GM19397 (cell line): ENCODE measurements at regions not wholly inside any gene's neighbourhood (a gene's known extent, or its start where the extent isn't known, plus 50 kb on each side); places are given as distances from the start of the nearest gene placed in this dataset.
A peak's percentile ranks its signal among the peaks of the same experiment; 100 is the strongest.

Source experiments
- ATAC-seq: cut with Tn5 transposase; IDR thresholded peaks from one replicate; pipeline ENCODE4 v1.9.1; 2021; ENCODE audit warnings: mild to moderate bottlenecking, moderate library complexity; ENCODE audit not compliant: unreplicated experiment

DNA sequence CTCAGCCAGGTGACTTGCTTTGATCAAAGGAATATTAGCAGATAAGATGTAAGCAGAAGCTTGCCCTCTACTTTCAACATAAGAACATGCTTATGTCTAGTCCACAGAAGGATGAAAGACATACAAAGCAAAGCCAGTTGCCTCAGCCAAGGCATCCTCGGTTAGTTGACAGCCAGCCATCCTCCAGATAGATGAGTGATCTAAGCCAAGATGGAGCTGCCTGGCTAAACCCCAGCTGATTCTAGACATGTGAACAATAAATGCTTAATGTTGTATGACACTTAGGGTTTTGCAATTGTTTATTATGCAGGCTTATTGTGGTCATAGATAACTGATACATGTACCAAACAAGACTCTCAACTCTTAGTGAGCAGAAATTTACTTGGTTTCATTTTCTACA lies 157.6 kb upstream of the TMTC2 start:
- no peak for ATAC-seq

DNA sequence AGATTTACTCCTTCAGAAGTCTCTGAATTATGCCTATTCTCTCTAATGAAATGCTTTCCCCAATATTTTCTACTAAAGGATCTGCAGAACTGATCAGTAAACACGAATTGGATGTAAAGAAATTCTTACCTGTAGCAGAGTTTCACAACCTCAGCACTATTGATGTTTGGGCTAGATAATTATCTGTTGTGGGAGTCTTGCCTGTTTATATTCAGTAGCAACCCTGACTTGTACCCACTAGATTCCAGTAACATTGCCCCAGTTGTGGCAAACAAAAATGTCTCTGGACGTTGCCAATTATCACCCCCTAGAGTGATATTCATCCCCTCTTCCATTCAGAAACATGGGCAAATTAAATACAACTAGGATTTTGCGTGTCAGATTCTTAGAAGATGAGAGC lies 156.8 kb upstream of the TMTC2 start:
- no peak for ATAC-seq

DNA sequence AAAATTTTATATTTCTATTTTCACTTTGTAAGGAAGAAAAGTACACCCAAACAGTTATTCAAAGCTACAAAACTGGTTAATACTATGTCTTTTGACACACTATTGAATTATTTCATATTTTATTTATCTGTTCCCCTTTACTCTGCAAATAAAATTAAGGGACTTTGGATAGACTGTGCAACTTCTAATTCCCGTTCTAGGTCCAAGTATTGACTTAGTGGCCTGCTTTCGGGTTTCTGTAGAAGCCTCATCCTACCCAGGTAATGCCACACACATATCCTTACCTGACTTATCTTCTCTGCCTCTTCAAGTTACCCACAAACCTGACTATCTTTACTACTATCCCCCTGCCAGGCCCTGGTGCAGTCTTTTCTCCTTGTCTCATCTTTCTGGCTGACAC lies 156.3 kb upstream of the TMTC2 start:
- ATAC-seq = no peak

DNA sequence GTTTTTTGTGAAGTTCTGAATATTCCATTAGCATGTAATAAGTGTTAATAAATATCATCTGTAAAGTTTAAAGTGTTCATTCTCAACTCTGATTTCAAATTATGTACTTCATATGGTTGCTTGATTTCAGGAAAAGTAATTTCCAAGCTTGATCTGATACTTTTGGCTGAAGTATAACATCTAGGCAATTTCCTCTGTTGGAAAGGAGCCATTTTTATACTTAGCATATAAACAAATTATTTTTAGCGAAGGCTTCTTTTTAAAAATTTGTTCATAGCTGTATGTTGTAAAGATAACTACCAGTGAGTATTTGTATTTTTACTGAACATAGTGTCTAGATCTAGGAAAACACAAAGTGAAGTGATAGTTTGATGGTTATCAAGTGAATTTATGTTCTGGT lies 153.4 kb upstream of the TMTC2 start:
- no peak for ATAC-seq

DNA sequence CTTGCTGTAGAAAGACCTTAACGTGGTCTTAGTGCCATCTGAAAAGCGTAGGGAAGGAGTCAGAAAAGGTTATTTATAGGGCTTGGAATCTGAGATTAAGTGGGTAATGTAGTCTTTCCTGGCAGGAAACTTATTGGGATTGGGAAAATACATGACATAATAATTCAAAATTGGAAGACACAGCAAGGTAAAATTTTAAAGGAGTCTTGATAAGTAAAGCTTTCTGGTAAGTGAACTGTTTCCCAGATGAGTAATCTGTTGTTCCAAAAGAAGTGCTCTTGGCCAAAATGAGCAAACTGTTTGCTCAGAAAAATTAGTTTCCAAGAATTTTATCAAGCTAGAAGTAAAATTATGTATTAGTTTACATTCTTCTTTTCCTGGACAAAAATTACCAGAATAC lies 149.3 kb upstream of the TMTC2 start:
- ATAC-seq = no peak

DNA sequence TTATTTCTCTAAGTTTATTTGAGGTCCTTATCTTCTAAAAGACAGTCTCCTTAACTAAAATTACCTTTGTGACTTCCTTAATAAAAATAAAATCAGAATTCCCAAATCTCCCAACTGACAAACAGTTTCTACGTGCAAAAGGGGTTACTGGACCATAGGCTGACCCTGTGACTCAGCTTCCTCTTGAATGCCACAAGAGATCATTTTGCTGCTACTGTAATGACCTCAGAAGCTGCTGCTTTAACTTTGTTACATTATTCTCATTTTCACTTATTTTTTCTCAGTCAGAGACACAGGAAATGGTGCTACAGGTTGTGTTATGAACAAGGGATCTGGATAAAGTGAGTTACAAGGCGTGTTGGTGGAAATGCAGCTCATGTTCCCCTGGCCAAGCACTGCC lies 132.2 kb upstream of the TMTC2 start:
- ATAC-seq = peak; percentile 70

DNA sequence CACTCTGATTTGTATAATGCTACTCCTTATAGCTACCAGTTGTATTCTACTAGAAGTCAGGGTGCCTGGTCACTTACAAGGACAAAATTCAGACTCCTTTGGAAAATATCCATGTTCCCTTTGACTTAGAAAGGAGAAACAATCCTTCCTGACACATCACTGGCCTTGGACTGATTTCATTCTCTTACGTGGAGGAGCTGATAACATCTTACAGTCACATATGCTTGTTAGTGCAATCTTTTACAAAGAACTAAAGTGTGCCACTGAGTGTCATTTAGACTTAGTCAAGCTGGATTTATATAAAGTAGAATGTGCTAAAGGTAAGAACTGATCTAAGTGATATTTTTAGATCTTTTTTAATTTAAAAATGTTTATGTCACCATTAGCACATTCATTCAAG lies 131.0 kb upstream of the TMTC2 start:
- no peak for ATAC-seq

DNA sequence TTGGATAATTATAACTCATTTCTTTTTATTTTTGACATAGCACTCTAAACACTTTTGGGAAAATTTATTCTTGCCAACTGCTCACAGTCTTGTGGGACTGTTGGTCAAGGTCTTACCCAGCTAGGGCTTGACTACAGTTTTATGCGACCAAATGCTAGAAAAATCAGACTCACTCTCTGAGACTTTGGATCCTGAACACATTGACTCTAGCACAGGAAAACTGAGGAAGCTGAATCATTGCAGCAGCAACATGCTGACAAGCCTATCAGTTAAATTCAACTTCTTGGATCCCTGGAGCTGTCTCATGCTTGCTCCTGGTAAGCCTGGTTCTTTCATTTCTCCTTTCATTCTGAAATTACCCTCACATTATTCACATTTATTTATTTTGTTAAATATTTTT lies 120.7 kb upstream of the TMTC2 start:
- ATAC-seq = no peak

DNA sequence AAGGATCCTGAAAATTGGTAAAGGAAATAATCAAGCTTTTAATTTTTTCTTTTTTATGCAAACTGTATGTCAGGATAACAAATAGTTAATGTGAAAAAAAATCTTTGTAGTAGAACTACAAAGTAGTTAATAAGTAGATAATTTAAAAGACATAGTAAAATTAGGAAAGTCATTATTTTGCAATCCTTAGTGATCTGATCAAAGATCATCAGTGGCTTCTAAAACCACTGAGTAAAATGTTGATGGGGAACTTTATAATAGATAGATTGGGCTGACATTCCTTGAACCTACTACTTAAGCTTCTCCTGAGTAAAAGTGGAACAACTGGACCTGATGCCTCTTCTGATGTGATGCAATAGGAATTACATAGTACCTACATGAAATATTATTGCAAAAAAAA lies 119.0 kb upstream of the TMTC2 start:
- ATAC-seq = no peak

DNA sequence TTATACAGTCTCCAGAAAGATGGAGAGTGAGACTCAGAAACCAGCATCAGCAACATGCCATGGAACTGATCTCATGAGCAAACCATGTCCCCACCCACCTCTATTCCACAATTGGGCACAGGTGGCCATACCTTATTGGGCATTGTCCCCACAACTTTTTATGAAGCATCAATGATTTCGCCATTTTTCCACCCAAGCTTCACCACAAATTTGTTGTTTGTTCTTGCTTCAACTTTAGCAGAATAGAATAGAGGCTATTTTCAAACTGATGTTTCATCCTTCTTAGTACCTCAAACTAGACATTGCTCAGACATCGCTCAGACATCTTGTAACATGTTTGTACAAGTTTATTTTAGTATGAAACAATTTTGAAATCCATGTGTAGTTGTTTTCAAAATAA lies 112.5 kb upstream of the TMTC2 start:
- ATAC-seq = no peak

DNA sequence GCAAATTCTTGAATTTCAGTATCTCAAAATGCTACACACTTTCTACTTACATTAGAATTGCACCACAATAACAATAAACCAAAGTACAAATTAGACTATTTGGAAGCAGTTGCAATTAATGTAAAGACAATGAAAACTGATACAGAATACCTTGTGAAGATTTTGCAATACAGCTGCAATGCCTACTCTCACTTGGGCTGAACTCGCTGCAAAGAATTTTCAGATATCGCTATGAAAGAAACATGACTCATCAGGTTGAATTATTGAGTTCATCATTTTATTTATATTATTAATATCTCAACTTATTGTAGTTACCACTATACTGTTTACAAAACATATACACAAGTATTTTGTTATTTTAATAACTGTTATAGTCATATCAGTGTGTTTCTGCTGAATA lies 108.0 kb upstream of the TMTC2 start:
- no peak for ATAC-seq

DNA sequence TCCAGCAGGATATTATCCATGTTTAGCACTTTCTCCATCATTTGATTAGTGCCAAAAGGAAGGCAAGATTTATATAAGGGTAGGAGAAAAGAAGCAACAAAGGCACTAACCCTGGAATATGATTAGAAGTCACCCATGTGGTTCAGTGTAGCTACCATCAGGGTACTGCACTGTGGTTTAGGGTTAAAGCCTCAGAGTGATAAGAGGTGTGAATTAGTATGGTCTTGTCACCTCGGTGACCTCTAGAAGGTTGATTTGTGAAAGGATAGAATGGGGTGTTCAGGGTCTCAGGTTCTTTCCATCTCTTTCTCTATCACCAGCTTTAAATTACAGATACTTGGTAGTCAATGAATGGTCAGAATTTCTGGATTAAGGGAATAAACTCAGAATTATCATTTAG lies 103.0 kb upstream of the TMTC2 start:
- no peak for ATAC-seq

DNA sequence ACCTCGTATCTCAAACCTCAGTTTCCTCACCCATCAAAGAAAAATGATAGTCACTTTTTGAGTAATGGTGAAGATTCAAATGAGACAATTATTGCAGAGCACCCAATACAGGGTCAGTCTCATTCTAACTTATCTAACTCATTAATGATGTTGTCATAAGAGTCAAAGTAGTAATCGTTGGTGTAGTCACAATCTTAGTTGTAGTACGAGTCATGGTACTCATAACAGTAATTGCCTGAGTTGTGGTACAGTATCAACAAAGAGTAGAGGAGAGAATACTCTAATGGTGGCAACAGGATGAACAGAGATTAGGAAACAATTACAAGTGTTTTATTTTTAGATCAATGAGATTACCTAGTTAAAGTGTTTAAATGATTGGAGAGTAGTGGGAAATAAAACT lies 93.6 kb upstream of the TMTC2 start:
- ATAC-seq = peak; percentile 40

DNA sequence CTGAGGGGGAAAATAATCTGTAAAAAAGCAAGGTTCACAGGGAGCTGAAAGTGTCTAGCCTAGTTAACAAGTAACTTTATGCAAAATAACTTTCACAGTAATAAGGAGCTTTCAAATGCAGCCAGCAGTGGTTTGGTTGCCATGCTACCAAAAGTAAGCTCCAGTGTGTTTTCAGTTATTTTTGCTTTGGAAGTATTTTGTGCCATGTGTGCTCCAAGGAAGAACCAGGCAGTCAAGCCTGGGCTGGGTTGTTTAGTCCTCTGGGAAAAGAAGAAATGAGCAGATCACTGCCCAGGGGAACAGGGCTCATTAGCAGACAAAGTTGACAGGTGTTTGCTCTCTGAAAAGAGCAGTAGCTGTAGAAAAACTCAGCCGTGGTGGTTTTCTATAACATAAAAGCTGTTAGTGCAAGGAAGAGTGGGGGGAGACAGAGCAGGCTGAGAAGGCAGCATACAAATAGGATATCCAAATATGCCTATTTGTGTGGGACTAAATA lies 92.8 kb upstream of the TMTC2 start:
- ATAC-seq = peak; percentile 94

DNA sequence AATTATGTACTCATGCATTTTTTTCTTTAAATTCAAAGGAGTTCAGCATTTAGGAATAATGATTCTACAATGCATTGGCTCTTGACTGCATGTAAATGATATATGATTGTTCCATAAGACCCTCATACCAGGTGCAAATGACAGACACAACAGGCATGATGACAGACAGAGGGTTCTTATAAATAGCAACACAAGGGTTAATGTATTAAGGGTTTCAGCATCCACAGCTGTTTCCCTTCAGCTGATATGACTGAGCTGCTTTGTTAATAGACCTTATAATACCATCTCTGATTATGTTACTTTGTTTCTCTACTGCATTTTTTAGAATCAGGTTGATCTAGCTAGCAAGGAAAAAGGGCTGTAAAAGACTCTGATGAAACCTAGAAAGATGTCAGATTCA lies 90.8 kb upstream of the TMTC2 start:
- ATAC-seq = no peak

DNA sequence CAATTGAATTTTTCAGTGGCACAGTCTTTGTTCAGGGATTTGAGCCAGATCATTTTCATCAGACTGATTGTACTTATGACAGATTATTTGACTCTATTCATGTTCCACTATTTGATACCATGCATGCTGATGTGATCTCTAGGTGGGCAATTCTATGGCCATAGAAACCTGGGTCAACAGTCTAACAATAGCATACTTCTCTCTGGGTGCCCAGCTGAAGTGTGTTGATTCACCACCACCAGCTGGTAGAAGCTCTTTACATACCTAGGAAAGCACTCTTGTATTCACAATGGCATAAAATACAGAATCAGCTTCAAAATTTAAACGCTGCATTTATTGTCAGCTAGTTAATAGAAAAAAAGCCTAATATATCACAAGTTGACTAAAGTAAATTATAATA lies 90.2 kb upstream of the TMTC2 start:
- no peak for ATAC-seq

DNA sequence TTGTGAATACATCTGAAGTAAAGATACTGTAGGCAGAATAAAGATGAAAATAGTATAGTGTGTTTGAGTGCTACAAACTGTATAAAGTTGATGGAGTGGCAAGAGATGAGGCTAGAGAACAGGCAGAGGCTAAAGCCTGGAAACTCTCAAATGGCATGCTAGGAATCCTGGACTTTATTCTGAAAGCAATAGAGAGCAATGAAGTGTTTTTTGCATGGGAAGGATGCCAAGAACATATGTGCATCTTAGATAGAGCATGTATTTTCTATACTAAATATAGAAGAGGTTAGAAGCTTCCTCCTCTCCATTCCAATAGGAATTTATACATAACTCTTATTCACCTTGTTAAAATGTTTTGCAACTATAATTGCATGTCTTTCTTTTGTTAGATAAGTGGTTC lies 86.3 kb upstream of the TMTC2 start:
- ATAC-seq = no peak

DNA sequence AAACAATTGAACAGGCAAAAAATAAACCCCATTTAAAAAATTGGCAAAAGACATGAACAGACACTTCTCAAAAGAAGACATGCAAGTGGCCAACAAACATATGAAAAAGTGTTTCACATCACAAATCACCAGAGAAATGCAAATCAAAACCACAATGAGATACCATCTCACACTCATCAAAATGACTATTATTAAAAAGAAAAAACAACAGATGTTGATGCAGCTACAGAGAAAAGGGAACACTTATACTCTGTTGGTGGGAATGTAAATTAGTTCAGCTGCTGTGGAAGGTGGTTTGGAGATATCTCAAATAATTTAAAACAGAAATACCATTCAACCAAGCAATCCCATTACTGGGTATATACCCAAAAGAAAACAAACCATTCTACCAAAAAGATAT lies 83.1 kb upstream of the TMTC2 start:
- ATAC-seq = peak; percentile 60

DNA sequence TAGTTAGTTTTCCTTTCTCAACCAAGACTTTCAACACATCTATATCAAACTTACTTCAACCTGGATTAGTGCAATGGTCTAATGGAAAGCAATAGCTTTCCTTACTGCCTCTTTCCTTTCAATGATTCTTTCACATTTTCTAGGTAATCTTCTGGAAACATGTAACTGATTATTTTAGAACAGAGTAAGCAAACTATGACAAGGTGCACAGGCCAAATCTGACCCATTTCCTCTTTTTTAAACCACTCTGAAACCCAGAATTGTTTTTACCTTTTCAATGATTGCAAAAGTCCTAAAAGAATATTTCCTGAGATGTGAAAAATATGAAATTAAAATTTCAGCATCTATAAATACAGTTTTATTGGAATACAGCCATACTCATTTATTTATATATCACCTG lies 81.6 kb upstream of the TMTC2 start:
- no peak for ATAC-seq

DNA sequence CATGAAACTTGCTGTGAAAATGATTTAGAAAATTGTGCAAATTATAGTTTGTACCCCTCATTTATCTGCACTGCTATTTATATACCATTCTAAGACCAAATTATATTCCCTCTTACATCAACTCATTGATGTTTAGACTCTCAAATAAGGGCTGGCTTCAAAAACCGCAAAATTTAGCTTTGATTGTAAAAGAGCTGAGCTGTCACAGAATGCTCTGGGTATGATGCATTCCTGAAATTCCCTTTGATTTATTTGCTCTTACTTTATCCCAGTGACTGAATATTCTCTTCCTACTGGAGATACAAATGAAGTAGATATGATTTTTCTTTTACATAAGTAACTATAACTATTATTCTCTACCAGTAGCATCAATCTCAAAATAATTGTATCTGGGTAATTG lies 78.0 kb upstream of the TMTC2 start:
- ATAC-seq = no peak

DNA sequence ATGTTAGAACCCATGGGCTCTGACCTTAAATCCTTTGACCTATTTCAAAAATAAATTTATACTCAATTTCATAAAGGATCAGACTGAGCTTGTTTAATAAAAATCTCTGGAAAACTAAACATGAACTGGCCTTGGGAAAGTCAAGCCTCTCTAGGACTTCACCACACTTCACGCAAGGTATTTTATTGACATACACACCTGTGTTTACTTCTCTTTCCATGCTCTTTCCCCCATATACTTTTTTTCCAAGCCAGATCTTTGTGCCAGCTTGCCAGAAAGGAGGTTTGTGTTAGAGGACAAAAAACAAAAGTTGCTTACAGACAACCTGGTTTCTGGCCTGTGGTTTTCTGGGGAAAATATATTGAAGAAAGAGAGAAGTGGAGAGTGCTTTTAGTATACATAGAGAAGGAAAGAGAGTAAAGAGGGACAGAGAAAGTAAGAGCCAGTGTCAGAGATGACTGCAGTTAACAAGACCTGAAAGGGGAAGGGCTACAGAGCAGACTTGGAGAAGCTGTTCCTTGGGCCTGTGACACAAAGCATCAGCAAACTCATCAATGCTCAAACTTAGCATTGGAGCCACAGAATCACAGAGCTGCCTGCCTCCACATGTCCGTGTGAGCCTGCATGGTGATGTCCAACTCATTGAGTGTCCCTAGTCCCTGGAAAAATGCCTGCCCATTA lies 77.3 kb upstream of the TMTC2 start:
- no peak for ATAC-seq

DNA sequence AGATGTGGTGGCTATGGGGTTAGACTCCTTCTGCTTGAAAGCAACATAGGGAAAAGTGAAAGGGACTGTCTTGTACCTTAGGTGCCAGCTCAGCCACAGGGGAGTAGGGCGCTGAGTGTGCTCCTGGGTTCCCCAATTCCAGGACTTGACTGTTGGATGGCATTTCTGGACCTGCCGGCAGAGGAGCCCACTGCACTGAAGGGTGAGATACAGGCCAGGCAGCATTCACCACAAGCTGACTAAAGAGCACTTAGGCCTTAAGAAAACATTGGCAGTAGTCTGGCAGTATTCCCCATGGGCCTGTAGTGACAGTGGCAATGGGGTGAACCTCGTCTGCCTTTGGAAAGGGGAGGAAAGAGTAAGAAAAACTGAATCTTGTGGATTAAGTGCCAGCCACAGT lies 67.1 kb upstream of the TMTC2 start:
- ATAC-seq = no peak

DNA sequence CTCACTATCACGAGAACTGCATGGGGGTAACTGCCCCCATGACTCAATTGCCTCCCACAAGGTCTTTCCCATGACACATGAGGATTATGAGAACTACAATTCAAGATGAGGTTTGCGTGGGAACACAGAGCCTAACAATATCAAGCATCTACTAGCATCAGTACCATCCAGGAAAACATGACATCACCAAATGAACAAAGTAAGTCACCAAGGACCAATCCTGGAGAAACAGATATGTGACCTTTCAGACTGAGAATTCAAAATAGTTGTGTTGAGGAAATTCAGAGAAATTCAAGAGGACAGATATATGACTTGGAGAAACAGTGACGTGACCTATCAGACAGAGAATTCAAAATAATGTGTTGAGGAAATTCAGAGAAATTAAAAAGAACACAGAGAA lies 65.8 kb upstream of the TMTC2 start:
- no peak for ATAC-seq
